Epithelial cell of proximal tubule (primary cell): ENCODE measurements at regions not wholly inside any gene's neighbourhood (a gene's known extent, or its start where the extent isn't known, plus 50 kb on each side); places are given as distances from the start of the nearest gene placed in this dataset.

Source experiments
- DNase-seq: peaks from one replicate; pipeline ENCODE4 v3.0.0-alpha.2; 2011; ENCODE audit warnings: low read depth
- H3K4me3 ChIP-seq: 2 replicates; pipeline ENCODE4 v1.5.1; 2011; ENCODE audit warnings: low read depth, mild to moderate bottlenecking, low read length
- TF ChIP-seq, protein P1 (sequence below): conservative IDR thresholded peaks from 2 replicates; pipeline ENCODE4 v1.5.1; 2012; ENCODE audit warnings: low read depth, mild to moderate bottlenecking, low read length

DNA sequence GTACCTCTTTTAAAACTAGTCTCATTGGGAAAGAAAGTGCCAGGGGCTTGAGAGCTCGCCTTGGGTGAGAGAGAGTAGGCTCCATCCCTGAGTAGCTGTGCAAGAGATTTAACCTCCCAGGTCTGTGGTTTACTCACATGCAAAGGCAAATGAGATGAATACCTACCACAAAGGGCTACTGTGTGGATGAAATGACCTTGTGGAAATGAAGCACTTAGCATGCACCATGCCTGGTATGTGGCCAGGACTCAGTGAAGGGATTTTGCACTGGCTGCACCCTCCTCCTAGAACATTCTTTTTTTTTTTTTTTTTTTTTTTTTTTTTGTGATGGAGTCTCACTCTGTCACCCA, 120.3 kb downstream of the PROX1 start:
- DNase-seq, result no peak
- no peak overlapping the region for H3K4me3 ChIP-seq
- TF ChIP-seq, protein P1, sequence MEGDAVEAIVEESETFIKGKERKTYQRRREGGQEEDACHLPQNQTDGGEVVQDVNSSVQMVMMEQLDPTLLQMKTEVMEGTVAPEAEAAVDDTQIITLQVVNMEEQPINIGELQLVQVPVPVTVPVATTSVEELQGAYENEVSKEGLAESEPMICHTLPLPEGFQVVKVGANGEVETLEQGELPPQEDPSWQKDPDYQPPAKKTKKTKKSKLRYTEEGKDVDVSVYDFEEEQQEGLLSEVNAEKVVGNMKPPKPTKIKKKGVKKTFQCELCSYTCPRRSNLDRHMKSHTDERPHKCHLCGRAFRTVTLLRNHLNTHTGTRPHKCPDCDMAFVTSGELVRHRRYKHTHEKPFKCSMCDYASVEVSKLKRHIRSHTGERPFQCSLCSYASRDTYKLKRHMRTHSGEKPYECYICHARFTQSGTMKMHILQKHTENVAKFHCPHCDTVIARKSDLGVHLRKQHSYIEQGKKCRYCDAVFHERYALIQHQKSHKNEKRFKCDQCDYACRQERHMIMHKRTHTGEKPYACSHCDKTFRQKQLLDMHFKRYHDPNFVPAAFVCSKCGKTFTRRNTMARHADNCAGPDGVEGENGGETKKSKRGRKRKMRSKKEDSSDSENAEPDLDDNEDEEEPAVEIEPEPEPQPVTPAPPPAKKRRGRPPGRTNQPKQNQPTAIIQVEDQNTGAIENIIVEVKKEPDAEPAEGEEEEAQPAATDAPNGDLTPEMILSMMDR, result no peak

DNA sequence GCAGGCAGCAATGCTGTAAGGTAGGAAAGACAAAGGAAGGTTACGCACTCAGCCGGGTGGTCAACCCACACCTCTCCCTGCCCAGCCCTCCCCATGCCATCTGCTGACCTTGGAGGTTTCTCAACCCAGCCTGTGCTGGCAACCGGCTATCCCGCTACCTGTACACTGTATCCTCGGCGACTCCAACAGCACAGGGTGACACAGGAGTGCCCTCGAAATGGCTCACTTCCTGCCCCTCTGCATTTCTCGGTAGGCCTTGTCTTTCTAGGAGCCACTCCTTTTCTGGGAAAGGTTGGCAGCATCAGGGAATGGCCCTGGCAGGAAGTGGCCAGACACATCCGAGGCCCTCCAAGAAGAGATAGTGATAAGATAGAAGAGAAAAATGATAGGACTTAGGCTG, 124.0 kb downstream of the PROX1 start:
- DNase-seq, result no peak

DNA sequence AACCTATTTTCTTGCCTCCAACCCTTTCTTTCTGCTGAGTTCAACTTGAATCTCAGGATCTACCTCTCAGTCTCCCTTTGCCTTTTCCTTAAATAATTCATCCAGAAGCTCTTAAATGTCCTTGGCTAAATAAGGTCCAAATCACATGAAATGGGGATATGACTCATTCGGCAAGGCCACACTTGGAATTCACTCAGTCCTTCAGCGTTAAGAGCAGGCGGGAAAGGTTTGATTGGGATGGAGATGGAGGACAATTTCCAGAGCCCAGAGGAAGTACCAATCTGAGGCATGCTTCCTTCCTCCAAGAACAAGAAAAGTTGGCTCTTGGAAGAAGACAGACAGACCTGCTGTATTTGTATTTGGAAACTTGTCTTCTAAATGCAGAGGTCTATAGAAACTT, 128.5 kb downstream of the PROX1 start:
- DNase-seq, result no peak
- TF ChIP-seq, protein P1, result no peak

More for the DNA sequence above, 124.0 kb downstream of the PROX1 start:
- TF ChIP-seq, protein P1, result no peak
- H3K4me3 ChIP-seq, result no peak overlapping the region

DNA sequence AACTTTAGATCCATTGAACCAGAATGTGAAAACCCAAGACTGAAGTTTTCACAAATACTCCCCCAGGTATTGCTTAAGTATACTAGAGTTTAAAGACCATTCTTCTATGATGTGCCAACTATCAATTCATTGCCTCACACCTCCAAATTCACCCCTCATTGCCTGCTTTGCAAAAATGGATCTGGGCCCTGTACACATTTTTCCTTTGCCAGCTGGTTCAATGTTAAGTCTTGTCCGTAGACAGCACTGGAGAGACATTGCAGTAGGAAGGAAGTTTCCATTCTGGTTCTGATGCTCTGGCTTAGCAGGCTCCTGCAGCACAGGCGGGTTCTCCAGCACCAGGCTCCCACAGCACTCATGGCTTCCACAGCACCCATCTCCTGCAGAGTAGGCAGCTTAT, 130.0 kb downstream of the PROX1 start:
- H3K4me3 ChIP-seq, result no peak overlapping the region
- no peak for DNase-seq
- TF ChIP-seq, protein P1, result no peak

More for the DNA sequence above, 128.5 kb downstream of the PROX1 start:
- H3K4me3 ChIP-seq, result no peak overlapping the region

DNA sequence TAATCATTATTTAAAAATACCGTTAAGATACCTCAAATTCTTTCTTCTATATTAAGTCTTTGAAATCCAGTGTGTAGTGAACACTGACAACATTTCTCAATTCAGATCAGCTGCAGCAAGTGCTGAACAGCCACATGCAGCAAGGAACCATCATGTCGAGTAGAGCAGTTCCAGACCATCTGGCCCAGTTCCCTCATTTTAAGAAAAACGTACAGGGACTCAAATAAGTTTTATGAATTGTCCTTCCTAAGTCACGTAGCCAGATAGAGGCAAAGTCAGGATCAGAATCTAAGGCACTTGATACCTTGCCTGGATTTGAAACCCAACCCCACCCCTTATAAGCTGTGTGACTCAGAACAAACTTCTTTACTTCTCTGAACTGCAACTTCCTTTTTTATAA, 132.4 kb downstream of the PROX1 start:
- H3K4me3 ChIP-seq, result no peak overlapping the region
- TF ChIP-seq, protein P1, result no peak
- no peak for DNase-seq

DNA sequence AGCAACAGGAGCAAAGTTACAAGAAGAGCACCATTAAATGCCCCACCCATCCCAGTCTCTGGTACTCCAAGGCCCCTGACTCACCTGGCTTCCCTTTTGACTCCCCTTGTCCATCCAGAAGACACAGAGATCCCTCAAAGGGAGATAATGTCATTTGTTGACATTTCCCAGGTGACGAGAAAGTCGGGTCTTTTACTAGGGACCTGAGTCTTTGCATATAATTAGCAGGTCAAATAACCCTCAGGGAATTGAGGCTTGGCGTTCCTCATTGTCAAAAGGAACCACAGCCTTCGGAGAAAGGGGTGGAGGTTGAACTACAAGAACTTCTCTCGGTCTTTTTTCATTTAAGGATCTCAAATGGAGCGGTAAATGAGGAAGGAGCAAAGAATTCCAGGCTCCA, 133.2 kb downstream of the PROX1 start:
- H3K4me3 ChIP-seq, result no peak overlapping the region
- TF ChIP-seq, protein P1, result no peak
- no peak for DNase-seq

DNA sequence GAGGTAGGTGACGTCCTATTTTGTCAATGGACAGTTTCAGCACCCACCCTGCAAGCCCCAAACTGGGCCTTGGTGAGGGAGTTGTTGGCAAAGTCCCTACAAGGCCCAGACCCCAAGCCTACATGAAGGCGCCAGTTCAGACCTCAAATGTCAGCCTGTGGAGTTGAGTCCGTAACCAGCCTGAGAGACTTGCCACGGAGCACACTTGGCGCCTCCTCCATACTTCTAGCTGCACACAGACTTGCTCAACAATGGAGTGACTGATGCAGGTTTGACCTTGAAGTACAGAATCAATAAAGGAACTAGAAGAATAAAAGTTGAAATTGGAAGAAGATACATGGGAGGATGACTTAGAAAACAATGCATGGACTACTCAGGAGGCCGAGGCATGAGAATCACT, 134.3 kb downstream of the PROX1 start:
- H3K4me3 ChIP-seq, result no peak overlapping the region
- TF ChIP-seq, protein P1, result no peak
- no peak for DNase-seq
